Coronary artery (tissue), 2 donors: ENCODE measurements at regions not wholly inside any gene's neighbourhood (a gene's known extent, or its start where the extent isn't known, plus 50 kb on each side); places are given as distances from the start of the nearest gene placed in this dataset.

Experiments used
- DNase-seq: peaks from one replicate; pipeline ENCODE4 v3.0.0-alpha.2; 2017; ENCODE audit warnings: low spot score
- H3K27ac ChIP-seq, 2 donors: fragments of 200-600 bp; sonication (generic); one replicate each; pipeline ENCODE4 v1.5.1; 2016 to 2019
- H3K4me3 ChIP-seq: fragments of 200-600 bp; sonication (generic); 2 replicates; pipeline ENCODE4 v1.5.1; 2016; ENCODE audit warnings: mild to moderate bottlenecking, moderate library complexity
- TF ChIP-seq, protein P1 (sequence below): fragments of 200-600 bp; sonication (generic); IDR thresholded peaks from one replicate; pipeline ENCODE4 v1.5.1; 2019; ENCODE audit warnings: antibody characterized with exemption

DNA sequence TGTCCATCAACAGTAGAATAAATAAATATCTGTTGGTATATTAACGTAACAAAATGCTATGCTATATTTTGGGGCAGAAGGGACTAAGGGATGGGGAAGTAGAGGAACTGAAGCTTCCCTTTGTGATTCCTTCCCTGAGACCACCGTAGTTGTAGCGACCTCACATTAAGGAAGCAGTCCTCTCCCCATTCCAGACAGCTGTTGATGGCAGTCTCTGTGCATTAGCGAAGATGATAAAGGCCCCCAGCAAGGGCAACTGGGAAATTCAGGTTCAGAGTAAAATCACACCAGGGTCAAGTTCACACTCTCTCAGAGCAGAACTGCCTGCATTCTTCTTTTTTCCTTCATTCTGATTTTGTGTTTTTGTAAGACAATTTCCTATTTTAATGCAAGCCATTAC, 259.0 kb downstream of the MEX3B start:
- TF ChIP-seq, protein P1, sequence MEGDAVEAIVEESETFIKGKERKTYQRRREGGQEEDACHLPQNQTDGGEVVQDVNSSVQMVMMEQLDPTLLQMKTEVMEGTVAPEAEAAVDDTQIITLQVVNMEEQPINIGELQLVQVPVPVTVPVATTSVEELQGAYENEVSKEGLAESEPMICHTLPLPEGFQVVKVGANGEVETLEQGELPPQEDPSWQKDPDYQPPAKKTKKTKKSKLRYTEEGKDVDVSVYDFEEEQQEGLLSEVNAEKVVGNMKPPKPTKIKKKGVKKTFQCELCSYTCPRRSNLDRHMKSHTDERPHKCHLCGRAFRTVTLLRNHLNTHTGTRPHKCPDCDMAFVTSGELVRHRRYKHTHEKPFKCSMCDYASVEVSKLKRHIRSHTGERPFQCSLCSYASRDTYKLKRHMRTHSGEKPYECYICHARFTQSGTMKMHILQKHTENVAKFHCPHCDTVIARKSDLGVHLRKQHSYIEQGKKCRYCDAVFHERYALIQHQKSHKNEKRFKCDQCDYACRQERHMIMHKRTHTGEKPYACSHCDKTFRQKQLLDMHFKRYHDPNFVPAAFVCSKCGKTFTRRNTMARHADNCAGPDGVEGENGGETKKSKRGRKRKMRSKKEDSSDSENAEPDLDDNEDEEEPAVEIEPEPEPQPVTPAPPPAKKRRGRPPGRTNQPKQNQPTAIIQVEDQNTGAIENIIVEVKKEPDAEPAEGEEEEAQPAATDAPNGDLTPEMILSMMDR = no peak
- DNase-seq = no peak
- no peak overlapping the region for H3K4me3 ChIP-seq
- no peak overlapping the region for H3K27ac ChIP-seq

DNA sequence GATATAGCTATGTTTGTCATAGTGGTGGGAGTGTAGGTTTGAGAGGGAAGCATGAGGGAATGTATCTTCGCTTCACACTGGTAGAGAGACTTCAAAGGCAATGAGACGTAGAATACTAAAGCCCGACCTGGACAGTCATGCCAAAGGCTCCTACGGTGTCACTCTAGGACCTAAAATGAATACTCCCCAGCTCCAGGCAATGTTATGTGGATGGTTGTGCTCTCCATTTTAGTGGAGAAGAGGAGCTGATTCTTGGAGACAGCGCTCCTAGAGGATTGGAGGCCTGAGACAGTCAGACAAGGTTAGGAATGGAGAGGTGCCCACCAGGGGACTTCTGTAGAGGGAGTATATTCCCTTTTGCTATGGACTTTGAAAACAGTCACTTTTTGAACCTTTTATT, 260.1 kb downstream of the MEX3B start:
- TF ChIP-seq, protein P1 = no peak
- no peak for DNase-seq
- Histone ChIP-seq H3K27ac (no peak overlapping the region), H3K4me3 (no peak overlapping the region)

DNA sequence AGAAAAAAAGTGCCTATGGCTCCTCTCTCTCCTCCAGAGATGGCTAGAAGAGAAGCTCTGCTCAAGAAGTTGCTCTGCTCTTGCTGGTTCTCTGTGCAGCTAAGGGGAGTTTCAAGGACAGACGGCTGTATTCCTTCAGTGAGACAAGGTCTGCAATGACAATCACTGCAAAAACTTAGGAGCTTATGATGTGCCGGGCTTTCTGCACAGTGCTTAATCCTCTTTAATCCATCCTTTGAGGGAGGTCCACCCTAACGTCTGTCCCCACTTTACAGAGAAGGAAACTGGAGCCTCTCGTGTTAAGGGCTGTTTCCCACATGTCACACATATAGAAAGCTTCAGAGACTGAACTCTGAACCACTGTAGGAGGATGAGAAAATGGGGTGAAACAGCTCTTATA, 260.6 kb downstream of the MEX3B start:
- DNase-seq = no peak
- TF ChIP-seq, protein P1 = no peak

DNA sequence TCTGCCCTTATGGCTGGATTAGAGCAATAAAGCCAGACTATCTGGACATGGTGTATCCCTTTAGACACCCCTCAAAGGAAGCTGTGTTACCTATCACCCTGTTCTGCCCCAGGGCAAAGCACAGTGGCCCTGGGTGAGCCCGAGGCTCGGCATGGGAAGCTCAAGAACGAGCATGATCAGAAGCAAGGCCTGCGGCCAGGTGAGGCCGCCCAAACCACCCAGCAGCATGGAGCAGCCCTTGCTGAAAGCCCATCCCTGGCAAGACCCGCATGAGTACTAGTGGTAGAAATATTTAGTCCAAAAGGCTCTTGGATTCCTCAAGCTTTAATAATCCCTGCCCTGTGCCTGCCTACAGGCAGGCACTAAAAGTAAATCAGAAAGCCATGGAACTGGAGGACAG, 261.1 kb downstream of the MEX3B start:
- TF ChIP-seq, protein P1 = no peak
- no peak overlapping the region for H3K4me3 ChIP-seq
- no peak for DNase-seq
- H3K27ac ChIP-seq = no peak overlapping the region

More for the DNA sequence above, 260.6 kb downstream of the MEX3B start:
- H3K27ac ChIP-seq = no peak overlapping the region
- H3K4me3 ChIP-seq = no peak overlapping the region

DNA sequence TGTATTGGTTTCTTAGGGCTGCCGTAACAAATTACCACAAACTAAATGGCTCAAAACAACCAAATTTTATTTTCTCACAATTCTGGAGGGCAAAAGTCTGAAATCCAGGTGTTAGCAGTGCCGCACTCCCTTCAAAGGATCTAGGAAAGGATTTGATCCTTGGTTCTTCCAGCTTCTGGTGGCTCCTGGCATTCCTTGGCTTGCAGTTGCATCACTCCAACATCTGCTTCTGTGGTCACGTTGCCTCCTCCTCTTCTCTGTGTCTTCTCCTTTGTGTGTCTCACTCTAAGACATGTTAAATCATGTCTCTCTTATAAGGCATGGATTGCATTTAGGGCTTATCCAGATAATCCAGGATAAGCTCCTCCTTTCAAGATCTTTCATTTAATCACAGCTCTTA, 262.2 kb downstream of the MEX3B start:
- Histone ChIP-seq H3K4me3 (no peak overlapping the region), H3K27ac (no peak overlapping the region)
- DNase-seq = no peak
- TF ChIP-seq, protein P1 = no peak

DNA sequence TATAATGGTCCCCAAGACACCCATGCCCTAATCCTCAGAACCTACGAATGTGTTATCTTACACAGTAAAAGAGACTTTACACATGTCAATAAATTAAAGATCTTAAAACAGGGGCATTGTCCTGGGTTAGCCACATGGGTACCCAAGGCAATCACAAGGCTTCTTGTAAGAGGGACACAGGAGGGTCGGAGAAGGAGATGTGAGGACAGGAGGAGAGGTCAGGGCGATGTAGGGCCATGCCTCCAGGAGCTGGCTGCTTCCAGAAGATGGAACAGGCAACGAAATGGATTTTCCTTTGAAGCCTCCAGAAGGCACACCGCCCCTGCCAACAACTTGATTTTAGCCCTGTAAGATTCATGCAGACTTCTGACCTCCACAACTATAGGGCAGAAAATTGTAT, 262.7 kb downstream of the MEX3B start:
- H3K4me3 ChIP-seq = no peak overlapping the region
- TF ChIP-seq, protein P1 = no peak
- H3K27ac ChIP-seq = no peak overlapping the region
- no peak for DNase-seq

DNA sequence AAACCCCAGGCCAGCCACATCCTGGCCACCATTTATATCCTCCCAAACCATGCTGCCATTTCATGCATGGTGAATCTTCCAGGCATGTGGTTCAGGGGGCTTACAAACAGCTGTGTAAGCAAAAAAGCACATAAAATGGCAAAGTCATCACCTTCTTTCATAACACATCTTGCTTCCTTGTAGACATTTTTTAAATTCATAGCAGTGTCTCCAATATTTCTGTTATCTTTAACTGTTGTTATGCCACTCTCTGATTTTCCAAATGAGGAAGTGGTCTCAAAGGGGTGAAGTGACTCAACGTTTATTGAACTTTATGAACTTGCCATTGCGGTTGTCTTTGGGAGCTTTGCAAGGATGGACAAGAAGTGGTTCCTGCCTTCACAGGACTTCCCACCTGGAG, 264.4 kb downstream of the MEX3B start:
- no peak for DNase-seq
- TF ChIP-seq, protein P1 = no peak
- Histone ChIP-seq H3K27ac (no peak overlapping the region), H3K4me3 (no peak overlapping the region)
